ENCODE measurements at regions not wholly inside any gene's neighbourhood (a gene's known extent, or its start where the extent isn't known, plus 50 kb on each side); places are given as distances from the start of the nearest gene placed in this dataset.

DNA sequence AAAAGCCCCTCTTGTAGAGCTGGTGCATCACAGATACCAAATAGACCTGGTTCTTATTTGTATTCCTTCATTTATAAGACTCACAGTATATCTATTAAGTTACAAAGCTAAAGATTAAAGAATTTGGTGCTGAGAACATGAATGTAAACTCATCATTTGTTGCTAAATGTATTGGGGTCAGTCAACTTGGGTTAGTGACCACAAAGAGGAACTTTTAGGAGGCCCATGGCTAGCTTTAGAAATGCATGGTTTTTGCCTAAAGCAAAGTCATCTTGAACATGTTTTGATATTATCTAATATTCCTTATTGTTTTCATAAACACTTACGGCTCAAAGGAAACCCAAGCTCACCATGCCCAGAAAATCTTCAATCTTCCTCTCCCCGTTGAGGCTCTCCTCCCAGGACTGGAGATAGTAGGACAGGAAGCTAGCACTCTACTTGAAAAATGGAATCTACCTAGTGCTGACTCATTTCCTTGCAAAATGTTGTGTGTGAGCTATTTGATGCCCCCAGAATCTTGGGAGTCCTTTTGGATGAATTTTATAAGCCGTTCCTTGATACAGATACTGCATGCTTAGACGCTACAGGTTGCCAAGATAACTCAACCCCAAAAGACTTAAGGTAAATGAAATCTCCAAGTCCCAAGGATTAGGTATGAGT is 121.4 kb downstream of the BMP2 start:
- ChIA-PET CTCF (no interaction called here), POLR2A (no interaction called here)
- no peak for TF ChIP-seq NFRKB (IDR thresholded peaks at IDR 0.05)
- TF ChIP-seq SP1 (IDR thresholded peaks at IDR 0.05) = no peak
- TF ChIP-seq ARNT (IDR thresholded peaks at IDR 0.05) = no peak
- TF ChIP-seq CTBP1 (IDR thresholded peaks at IDR 0.05; ENCODE audit: borderline replicate concordance) = no peak
- no peak for TF ChIP-seq LEF1 (IDR thresholded peaks at IDR 0.05; ENCODE audit: borderline replicate concordance)
- TF ChIP-seq, protein P1, sequence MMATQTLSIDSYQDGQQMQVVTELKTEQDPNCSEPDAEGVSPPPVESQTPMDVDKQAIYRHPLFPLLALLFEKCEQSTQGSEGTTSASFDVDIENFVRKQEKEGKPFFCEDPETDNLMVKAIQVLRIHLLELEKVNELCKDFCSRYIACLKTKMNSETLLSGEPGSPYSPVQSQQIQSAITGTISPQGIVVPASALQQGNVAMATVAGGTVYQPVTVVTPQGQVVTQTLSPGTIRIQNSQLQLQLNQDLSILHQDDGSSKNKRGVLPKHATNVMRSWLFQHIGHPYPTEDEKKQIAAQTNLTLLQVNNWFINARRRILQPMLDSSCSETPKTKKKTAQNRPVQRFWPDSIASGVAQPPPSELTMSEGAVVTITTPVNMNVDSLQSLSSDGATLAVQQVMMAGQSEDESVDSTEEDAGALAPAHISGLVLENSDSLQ (IDR thresholded peaks at IDR 0.05) = no peak
- TF ChIP-seq ELF4 (IDR thresholded peaks at IDR 0.05) = no peak
- no peak for TF ChIP-seq L3MBTL2 (conservative IDR thresholded peaks at IDR 0.05)
- no peak for TF ChIP-seq ZNF384 (IDR thresholded peaks at IDR 0.05)
- no peak for DNase-seq (ENCODE audit: extremely low spot score)

DNA sequence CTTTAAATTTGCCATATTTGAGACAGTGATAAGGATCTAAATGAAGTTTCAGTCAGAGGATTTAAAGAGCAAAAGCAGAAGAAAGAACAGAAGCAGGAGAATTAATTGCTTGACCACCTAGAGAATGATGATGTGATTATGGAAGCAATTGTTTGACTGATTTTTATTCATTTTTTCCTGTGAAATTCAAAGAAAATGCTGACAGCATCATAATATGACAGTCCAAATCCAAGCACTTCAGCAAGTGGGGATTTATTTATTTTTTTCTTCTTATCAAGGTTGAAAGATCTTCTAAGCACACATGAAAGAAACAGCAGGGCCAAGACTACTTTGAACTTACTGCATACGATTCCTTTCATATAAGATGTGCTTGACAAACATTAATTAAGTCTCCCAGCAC is 125.2 kb downstream of the BMP2 start:
- TF ChIP-seq FOXK2 (IDR thresholded peaks at IDR 0.05) = no peak
- TF ChIP-seq LEF1 (IDR thresholded peaks at IDR 0.05; ENCODE audit: borderline replicate concordance) = no peak
- TF ChIP-seq ARNT (IDR thresholded peaks at IDR 0.05) = no peak
- no peak for TF ChIP-seq BHLHE40 (IDR thresholded peaks at IDR 0.05; ENCODE audit: borderline replicate concordance)
- no peak for TF ChIP-seq HDGF (IDR thresholded peaks at IDR 0.05; ENCODE audit: borderline replicate concordance)
- TF ChIP-seq, protein P1 (IDR thresholded peaks at IDR 0.05) = no peak
- no peak for TF ChIP-seq FOXA1 (IDR thresholded peaks at IDR 0.05)
- no peak for TF ChIP-seq ELF4 (IDR thresholded peaks at IDR 0.05)
- CTCF ChIA-PET = interaction anchor here (0.6 kb wide), 1 partner anchor 1264 kb away, joined by 4 read pairs; no protein-coding TSS in a partner anchor
- POLR2A ChIA-PET = no interaction called here
- DNase-seq (ENCODE audit: extremely low spot score) = no peak

DNA sequence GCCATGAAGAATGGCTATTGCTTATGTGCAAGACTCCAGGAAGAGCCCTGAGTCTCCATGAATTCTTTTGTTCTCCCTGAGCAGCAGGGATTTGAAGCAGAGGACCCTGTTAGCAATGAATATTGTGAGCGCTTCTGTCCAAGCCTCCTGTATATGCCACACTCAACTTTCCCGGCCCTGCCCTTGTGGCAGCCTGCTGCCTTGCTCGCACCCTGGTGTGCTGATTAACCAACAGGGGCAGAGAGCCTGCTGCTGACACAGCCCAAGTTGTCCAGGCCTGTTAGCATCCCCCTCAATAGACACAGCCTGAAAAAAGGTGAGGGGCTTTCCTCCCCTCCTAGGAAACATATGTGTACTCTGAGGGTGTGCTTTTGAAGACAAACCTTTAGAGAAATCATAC is 131.4 kb downstream of the BMP2 start:
- ChIA-PET CTCF (no interaction called here), POLR2A (no interaction called here)
- no peak for DNase-seq (ENCODE audit: extremely low spot score)
- TF ChIP-seq, protein P1 (IDR thresholded peaks at IDR 0.05) = no peak
- no peak for TF ChIP-seq BHLHE40 (IDR thresholded peaks at IDR 0.05; ENCODE audit: borderline replicate concordance)
- no peak for TF ChIP-seq CTBP1 (IDR thresholded peaks at IDR 0.05; ENCODE audit: borderline replicate concordance)
- TF ChIP-seq ELF4 (IDR thresholded peaks at IDR 0.05) = no peak
- no peak for TF ChIP-seq ARNT (IDR thresholded peaks at IDR 0.05)
- no peak for TF ChIP-seq ZNF384 (IDR thresholded peaks at IDR 0.05)
- no peak for TF ChIP-seq LEF1 (IDR thresholded peaks at IDR 0.05; ENCODE audit: borderline replicate concordance)

DNA sequence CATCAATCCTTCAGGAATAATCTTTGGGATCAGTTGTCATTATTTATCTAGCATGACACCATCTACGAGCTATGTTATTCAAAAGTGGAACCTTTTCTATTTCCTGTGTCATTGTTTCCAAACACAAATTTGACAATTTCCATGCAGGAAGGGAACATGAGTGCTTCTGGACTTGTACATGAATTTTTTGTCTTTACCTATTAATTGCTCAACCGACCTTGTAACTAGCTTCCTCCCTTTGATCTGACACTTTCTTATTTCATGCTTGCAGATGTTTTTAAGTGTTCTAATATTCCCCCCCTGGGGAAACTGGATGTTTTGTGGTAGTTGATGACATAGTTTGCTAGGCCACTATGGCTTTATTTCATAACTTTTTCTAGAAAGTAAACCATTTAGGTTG is 139.4 kb downstream of the BMP2 start:
- ChIA-PET POLR2A (no interaction called here), CTCF (no interaction called here)
- no peak for DNase-seq (ENCODE audit: extremely low spot score)
- TF ChIP-seq ARNT (IDR thresholded peaks at IDR 0.05) (no peak), SUZ12 (IDR thresholded peaks at IDR 0.05) (no peak), LEF1 (IDR thresholded peaks at IDR 0.05; ENCODE audit: borderline replicate concordance) (no peak), FOXM1 (IDR thresholded peaks at IDR 0.05; ENCODE audit: borderline replicate concordance) (no peak), FOXK2 (IDR thresholded peaks at IDR 0.05) (no peak), HDGF (IDR thresholded peaks at IDR 0.05; ENCODE audit: borderline replicate concordance) (no peak), FOXA1 (IDR thresholded peaks at IDR 0.05) (no peak), SP1 (IDR thresholded peaks at IDR 0.05) (no peak), TARDBP (IDR thresholded peaks at IDR 0.05) (no peak), ZNF384 (IDR thresholded peaks at IDR 0.05) (no peak), ELF4 (IDR thresholded peaks at IDR 0.05) (no peak), BHLHE40 (IDR thresholded peaks at IDR 0.05; ENCODE audit: borderline replicate concordance) (no peak), CTBP1 (IDR thresholded peaks at IDR 0.05; ENCODE audit: borderline replicate concordance) (no peak), NFRKB (IDR thresholded peaks at IDR 0.05) (no peak), L3MBTL2 (conservative IDR thresholded peaks at IDR 0.05) (no peak)
- TF ChIP-seq, protein P1 (IDR thresholded peaks at IDR 0.05) = no peak

DNA sequence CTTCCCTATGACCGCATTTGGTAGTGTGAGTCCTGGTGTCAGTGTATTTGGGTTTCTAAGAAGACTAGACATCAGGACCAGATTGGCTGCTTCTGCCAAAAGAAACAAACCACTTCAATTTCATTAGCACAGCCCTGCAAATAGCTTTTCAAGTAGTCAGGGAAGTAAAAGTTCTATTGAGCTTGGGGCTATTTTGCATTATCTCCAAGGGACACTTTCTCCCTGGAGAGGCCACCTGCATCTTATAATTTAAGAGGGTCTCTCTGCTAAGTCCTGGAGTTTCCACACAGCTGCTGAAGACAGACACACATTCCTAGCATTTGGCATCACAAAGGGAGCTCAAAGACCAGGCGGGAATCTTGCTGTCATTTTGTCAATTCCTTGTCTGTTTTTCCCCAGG is 141.2 kb downstream of the BMP2 start:
- ChIA-PET CTCF (interaction anchor here (0.6 kb wide), 1 partner anchor 377 kb away, joined by 4 read pairs; no protein-coding TSS in a partner anchor), POLR2A (no interaction called here)
- TF ChIP-seq L3MBTL2 (conservative IDR thresholded peaks at IDR 0.05) (no peak), ARNT (IDR thresholded peaks at IDR 0.05) (no peak), NFRKB (IDR thresholded peaks at IDR 0.05) (no peak), LEF1 (IDR thresholded peaks at IDR 0.05; ENCODE audit: borderline replicate concordance) (no peak), HDGF (IDR thresholded peaks at IDR 0.05; ENCODE audit: borderline replicate concordance) (no peak), FOXA1 (IDR thresholded peaks at IDR 0.05) (no peak), BHLHE40 (IDR thresholded peaks at IDR 0.05; ENCODE audit: borderline replicate concordance) (no peak), FOXK2 (IDR thresholded peaks at IDR 0.05) (no peak), TARDBP (IDR thresholded peaks at IDR 0.05) (no peak), CTBP1 (IDR thresholded peaks at IDR 0.05; ENCODE audit: borderline replicate concordance) (no peak), FOXM1 (IDR thresholded peaks at IDR 0.05; ENCODE audit: borderline replicate concordance) (no peak), ZNF384 (IDR thresholded peaks at IDR 0.05) (no peak), SUZ12 (IDR thresholded peaks at IDR 0.05) (no peak), SP1 (IDR thresholded peaks at IDR 0.05) (no peak), ELF4 (IDR thresholded peaks at IDR 0.05) (no peak)
- TF ChIP-seq, protein P1 (IDR thresholded peaks at IDR 0.05) = no peak
- no peak for DNase-seq (ENCODE audit: extremely low spot score)
